ENCODE measurements at regions not wholly inside any gene's neighbourhood (a gene's known extent, or its start where the extent isn't known, plus 50 kb on each side); places are given as distances from the start of the nearest gene placed in this dataset.
A peak's percentile ranks its signal among the peaks of the same experiment; 100 is the strongest.

DNA sequence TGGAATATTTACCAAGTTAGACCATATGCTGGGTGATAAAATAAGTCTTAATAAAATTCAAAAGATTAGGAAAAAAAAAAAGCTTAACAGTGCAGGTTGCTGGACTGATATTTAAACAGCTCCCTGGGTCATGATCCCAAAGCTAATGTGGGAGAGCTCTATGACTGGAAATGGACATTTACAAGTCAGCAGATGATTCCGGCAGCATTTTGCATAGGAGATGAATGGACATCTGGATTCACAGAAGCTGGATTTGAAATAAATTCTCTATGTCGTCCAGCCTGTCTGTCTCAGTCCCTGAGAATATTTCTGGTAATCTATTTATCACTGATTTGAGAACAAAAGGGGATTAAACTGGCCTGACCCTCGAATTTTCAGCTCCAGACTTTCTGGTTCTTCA lies 52.3 kb upstream of the KLHL25 start:
- DNase-seq (ENCODE audit: low read depth): no peak

DNA sequence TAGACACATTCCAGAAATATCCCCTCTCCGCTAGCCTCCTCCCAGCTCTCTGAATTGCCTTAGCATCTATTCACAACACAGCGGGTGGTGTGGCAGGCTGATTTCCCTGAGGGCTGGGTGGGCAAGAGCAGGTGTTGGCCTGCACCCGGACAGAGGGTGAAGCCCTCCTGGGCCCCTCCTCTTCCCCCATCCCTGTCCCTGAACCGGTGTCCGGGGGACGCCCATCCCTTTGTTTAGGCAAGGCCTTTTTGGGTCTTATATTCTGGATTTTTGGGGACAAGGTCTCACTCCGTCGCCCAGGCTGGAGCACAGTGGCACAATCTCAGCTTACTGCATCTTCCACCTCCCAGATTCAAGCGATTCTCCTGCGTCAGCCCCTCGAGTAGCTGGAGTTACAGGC lies 55.2 kb upstream of the KLHL25 start:
- DNase-seq (ENCODE audit: low read depth): no peak

DNA sequence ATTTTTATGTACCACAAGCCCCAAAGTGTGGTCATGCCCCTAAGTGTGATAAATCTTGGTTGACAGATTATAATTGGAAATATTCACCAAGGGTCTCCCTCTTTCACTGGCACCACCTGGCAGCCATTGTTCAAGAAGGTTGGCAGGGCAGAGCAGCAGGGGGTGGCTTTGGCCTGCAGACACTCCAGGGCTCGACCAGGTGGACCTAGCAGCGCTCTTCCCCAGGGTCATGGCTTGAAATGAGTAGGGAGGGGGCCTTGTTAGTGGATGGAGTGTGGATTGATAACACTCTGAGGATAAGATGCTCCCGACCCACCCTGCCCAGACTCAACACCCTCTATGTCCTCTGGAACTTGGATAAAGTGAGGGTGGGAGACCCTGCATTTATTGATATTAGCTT lies 58.2 kb upstream of the KLHL25 start:
- no peak for DNase-seq (ENCODE audit: low read depth)

DNA sequence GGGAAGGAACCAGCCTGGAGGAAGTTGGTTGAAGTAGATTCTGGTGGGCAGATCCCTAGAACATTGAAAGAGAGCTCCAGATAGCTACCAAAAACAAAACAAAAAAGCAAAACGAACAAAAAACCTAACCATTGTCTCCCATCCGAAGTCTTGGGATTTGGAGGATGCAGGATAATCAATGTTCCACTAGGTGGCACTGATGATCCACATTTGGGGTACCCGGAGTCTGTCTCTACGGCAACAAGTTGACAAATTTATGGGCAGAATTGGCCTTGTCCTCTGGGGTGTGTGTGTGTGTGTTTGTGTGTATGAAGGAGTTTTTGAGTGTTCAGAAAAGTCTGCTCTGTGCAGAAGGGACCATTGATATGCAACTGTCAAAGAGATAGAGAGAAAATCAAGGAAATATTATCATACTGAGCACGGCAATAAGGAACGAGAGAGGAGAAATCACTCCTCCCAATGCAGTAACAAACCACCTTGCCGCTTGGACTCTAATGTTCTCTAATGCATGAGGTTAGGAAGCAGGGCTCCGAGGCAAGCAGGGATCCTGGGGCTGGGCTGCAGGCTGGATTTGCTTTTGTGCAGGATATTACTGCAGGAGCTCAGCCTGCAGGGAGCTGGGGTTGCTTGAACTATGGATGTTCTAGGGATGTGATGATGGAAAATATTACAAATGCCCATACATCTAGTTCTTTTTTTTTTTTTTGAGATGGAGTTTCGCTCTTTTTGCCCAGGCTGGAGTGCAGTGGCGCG lies 59.8 kb upstream of the KLHL25 start:
- no peak for DNase-seq (ENCODE audit: low read depth)

DNA sequence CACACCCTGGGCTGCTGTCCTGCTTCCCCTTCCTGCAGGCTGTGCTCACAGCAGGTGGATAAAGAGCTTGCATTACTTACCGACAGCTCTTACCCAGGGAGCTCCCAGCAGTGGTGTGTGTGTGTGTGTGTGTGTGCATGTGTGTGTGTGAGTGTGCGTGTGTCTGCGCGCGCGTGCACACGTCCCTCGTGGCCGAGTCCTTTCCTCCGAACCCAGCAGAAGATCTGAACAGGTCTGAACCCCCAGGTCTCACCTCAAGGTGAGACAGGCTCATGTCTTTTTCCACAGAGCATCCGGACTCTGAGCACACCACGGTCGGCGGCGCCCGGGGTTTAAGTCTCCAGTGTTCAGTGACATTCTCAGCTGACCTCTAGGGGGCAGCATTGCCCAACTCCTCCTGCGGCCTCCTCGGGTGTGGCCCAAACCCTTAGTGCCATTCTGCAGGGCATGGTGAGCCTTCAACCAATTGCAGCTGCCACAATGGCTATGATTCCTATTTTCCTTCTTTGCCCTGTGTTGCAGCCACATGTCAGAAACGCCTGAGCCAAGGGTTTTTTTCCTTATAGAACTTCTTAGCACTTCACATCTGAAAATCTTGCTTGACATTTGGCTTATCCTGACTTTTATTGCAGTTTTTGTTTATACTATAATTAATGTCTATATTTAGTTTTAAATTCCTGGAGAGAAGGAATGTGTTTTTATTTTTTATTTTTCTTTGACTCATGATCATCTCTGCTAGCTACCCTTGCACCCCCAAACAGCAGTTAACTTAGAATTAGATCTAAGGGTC lies 64.1 kb upstream of the KLHL25 start:
- peak; percentile 36 for DNase-seq (ENCODE audit: low read depth)

DNA sequence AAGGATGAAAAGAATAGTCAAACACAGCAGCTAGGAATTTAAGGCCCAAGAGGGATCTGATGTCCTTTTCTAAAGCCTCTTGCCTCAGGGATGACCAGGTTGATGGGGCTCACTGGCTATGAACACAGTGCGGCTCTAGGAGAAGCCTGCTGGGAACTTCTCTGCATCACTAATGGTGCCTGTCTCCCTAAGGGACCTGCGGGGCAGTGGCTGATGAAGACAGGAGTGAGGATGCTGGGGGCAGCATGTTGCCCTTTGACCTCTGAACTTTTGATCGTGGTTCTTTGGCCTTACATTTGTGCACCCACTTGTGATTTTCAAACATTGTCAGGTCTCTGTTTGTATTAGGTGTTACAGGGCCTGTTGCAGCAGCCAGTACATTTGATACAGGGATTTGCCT lies 64.9 kb upstream of the KLHL25 start:
- no peak for DNase-seq (ENCODE audit: low read depth)

DNA sequence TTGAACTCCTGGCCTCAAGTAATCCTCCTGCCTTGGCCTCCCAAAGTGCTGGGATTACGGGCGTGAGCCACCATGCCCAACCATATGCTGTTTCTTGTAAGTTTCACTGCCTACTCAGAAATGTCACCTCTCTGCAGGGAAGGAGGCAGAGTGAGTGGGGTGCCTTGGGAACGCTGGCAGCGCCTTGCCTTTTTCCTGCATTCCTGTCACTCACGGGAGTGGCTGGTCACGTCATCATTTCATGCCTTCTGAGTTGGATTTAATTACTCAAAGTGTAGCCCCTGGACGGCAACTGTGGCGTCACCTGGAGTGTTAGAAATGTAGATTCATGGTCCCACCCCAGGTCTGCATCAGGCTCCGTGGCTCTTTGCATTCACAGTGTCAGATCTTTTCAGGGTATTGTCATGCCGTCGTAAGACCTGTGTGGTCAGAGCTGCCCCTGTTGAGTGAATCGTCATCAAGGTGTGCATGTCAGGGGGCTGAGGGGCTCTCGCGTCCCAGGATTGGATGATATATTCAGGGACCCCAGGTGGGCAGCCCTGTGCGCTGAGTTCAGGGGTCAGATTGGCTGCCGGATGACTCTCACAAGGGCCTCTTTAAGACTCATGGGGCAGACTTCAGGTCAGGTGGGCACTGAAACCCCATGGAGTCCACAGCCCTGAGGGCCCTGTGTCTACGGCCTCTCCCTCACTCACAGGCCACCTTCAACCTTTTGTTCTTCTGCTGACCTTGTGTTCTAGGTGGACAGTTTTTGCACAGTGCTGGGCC lies 65.9 kb upstream of the KLHL25 start:
- no peak for DNase-seq (ENCODE audit: low read depth)

DNA sequence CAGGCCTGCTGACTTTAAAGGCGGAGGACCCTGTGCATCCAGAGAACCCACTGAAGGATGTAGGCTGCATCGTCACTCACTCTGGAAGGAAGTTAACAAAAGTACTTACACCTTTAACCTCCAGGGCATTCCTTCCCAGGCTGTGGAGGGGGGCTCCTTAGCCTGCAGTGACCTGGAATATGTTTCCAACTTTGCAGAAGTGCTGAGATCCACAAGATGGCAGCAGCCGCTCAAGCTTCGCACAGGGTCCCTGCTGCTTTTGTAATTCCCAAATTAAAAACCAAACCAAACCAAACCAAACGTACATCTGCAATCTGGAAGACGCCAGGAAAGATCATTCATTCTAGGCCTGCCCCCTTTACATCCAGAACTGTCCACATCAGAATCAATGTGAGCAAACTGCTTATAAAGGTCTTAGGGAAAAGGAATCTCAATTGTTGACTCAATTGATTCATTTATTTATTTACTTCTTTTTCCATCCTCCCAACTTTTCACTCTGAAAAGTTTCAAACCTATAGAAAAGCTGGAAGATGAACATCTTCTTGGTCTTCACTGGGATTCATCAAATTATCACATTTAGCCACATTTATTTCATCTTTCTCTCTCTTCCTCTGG lies 70.5 kb upstream of the KLHL25 start:
- no peak for DNase-seq (ENCODE audit: low read depth)

DNA sequence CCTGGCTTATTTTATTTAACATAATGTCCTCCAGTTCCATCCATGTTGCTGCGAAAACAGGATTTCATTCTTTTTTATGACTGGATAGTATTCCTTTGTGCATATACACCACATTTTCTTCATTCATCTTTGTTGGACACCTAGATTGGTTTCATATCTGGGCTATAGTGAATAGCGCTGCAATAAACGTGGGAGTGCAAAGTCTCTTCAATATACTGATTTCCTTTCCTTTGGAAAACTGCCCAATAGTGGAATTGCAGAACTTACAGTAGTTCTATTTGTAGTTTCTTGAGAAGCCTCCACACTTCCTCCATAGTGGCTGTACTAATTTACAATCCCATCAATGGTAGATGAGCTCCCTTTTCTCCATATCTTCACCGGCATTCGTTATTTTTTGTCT lies 72.5 kb upstream of the KLHL25 start:
- DNase-seq (ENCODE audit: low read depth): no peak

DNA sequence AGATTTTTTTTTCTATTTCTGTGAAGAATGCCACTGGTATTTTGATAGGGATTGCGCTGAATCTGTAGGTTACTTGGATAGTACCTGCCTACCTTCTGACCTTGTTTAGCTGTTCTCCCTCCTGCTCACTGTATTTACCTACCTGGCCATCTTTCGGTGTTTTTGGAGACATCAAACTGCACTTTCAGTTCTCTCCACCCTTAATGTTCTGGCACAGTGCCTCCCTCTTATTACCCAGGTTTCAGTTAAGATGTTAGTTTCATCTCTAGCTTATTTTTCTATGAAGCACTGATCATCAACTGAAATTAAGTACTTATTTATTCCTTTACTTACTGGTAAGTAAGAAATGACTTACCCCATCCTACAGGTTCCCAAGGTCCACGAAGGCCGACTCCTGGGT lies 74.4 kb upstream of the KLHL25 start:
- no peak for DNase-seq (ENCODE audit: low read depth)

DNA sequence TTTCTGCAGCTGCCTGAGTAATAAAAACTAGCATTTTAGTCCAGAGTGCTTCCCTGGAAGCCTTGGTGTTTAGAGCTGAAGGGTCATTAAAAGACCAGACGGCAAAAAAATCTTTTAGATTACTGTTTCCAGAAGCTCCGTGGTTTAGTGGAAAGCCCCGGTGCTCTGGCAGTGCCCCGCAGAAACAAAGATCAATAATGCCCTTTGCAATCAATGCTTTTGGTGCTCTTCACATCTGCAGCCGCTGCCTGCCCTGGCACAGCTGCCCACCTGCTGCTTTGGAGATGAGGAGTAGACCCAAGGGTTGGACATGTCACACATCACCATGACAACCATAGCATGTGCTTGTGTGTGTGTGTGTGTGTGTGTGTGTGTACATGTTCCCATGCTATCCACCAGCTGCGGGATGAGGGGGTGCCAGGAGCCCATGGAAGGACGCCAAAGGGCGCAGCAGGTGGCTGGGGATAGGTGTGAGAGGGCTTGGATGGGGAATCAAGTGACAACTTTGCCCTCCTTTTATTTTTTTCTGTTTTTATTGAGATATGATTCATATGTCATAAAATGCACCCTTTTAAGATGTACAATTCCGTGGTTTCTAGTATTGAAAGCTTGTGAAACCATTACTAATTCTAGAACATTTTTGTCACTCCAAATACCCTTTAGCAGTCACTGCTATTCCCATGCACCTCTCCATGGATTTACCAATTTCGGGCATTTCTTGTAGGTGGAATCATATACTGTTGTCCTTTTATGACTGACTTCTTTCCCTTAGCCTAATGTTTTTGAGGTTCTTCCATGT lies 75.7 kb upstream of the KLHL25 start:
- DNase-seq (ENCODE audit: low read depth): no peak

DNA sequence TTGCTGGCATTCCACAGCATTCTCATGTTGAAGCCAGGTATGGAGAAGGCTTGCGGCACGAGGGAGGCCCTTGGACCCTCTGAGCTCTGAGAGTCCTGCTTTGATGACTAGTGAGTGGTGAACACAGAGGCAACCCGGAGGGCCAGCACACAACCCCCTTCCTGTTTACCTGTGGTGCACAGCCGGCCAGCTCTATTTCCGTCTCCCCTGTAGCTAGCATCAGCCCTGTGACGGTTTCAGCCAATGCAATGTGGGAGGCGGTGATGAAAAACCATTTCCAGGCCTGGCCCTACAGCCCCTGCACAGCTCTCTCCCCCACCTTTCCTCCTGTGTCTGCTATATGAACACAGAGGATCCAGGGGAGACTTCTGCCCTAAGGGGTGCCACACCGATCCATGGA lies 76.8 kb upstream of the KLHL25 start:
- DNase-seq (ENCODE audit: low read depth): no peak

DNA sequence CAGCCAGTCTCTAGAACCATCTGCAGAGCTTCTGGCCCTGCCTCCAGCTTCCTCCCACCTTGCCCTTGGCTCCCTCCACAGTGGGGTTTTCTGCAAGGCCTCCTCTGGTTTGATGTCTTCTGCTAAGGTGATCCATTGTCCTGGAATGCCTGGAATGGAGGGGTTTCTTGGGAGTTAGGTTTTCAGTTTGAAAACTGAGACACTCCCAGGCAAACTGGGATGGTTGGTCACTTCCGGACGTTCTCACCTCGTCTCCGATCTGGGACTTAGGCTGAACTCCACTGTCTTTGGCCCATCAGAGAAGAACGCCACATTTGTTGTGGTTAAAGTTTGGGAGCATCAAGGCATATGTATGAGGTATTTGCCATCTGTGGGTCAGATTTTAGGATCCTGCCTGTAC lies 77.4 kb upstream of the KLHL25 start:
- no peak for DNase-seq (ENCODE audit: low read depth)

DNA sequence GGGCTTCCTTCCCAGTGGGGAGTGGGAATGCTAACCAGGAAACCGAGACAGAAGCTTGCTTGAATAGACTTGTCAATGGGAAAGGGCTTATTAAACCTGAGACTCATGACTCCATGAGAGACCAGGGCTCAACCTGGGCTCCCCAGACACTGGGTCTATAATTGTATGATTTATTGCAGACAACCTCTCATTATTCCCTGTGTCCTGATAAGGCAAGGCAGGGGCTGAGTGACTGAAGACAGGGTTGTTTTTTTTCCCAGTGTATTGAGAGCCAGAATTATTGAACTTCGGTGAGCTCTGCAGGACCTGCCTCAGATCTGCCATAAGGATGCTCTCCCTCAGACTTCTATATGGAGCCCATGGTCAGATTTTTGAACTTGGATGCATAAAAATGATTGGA lies 79.5 kb upstream of the KLHL25 start:
- no peak for DNase-seq (ENCODE audit: low read depth)

DNA sequence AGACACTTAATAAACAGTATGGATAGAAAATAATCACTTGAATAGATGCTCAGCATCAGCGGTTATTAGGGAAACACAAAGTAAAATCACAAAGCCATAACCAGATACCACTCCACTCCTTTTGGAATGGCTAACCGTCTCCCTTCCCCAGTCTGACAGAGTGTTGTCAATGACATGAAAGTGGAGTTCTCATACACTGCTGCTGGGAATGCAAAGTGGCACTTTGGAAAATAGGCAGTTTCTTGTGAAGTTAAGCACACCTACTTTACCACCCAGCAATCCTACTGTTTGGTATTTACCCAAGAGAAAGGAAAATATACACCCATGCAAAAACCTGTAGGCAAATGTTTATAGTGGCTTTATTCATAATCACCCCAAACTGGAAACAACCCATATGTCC lies 81.0 kb upstream of the KLHL25 start:
- no peak for DNase-seq (ENCODE audit: low read depth)

DNA sequence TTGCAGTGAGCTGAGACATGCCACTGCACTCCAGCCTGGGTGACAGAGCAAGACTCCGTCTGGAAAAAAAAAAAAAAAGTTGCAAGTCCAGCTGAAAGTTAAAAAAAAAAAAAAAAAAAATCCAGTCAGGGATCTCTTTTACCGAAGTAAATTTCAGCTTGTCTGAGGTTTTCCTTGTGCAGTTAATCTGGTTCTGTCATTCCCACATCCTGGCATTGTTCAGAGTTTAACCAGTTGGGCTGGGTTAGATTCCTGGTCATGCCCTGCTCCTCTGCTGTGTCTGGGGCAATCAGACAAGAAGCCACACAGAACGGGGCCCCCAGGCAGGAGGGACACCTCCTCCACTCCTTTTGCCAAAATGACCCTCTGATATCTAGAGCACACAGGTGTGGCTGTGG lies 84.1 kb upstream of the KLHL25 start:
- no peak for DNase-seq (ENCODE audit: low read depth)

DNA sequence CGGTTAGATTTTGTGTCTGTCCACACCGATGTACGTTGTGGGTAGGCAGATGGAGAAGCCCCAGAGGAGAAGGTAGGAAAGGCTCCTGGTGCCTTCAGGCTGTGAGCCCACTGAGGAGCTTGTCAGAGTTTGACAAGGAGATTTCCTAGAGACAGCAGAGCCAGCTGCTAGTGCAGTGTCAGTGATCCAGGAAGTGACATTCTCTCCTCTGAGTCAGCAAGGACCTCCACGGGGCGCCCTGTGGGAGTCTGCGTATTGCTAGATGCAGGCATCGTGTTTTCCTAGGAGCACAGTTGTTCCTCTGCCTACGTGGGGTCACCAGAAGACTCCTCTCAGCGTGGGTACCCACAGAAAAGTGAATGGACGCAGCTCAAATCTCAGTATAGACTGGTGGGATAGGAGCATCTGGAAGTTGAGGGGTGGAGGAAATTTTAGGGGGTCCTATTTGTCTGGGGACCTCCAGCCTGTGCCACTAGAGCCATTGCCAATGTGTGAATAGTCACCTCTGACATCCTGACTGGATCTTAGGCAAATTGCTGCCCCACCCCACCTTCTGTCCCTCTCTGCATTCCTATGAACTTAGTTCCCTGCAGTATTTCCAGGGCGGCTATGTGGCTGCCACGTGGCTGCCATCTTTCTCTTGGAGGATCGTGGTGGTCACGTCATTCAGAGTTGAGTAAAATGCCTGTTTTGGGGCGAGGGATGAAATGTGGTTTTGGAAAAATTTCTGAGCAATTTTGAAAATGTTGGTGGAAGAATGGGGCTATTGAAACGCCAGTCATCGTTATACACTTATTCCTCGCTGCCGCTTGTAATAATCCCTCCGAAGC lies 84.8 kb upstream of the KLHL25 start:
- no peak for DNase-seq (ENCODE audit: low read depth)

DNA sequence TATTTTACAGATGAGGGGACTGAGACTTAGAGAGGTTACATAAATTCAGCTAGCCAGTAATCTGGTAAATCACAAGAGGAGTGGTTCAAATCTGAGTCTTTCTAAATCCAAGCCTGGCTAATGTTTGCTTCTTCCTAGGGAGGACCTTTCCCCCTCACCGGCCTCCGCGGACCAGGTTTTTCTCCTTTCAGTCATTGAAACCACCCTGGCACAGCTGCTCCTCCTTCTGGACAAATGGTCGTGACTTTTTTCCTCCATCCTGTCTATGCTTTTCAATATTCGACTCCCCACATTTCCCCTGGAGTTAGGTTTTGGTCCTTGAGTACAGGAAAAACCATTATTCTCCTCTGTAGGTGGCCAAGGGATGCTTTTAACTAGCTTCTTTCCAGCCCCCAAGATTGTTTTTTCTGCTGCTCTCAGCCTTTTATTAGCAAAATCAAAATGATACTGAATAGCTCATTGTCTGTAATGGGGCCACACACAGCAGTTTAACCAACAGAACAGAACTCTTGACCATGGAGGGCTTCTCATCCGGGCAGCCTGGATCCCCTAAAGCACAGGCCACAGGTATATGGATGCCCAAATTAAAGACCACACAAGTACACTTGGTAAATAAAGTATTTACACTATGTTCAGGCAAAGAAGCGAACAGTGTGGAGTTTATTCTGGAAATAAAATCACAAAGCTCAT lies 85.9 kb upstream of the KLHL25 start:
- no peak for DNase-seq (ENCODE audit: low read depth)

DNA sequence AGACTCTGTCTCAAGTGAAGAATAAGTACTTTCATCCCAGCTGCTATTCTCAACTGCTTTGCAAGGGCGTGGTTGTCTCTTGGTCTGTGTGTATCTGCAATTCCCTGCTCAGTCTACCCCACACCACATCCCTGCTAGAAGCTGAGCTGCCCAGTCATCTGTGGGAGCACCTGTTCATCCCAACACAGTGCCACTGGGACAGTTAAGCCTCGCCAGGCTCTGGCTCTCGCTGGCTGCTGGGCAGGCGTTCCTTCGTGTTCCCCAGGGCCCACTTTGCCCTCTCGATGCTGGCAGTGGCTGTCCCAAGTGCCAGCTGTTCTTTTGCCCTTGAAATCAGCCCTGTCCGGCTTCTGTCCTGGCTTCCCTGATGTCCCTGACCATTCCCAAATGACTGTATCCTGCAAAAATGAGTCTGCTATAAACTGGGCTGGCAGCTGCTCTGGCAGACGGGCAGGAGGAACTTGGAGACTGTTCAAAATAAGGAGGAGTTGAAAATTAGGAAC lies 91.6 kb upstream of the KLHL25 start:
- no peak for DNase-seq (ENCODE audit: low read depth)
